ENCODE measurements at regions not wholly inside any gene's neighbourhood (a gene's known extent, or its start where the extent isn't known, plus 50 kb on each side); places are given as distances from the start of the nearest gene placed in this dataset.

GRCh38 chr3:191148131-191148530 is 50.9 kb upstream of the OSTN start:
- H3K36me3 Mint-ChIP-seq (ENCODE audit: low read depth), result no peaks in the 10 kb centered on the region
- H3K9me3 Mint-ChIP-seq, result peaks cover 2% of the 10 kb centered on the region
- no peak overlapping the region for H3K4me3 Mint-ChIP-seq
- H3K27me3 Mint-ChIP-seq (ENCODE audit: low read depth), result no peaks in the 10 kb centered on the region
- H3K4me1 Mint-ChIP-seq, result no peaks in the 10 kb centered on the region
- H3K27ac Mint-ChIP-seq, result peak overlapping the region in 1 of 3 experiments; percentile 71
- no peak for TF ChIP-seq CTCF (IDR thresholded peaks at IDR 0.05; ENCODE audit: unreplicated experiment in 3 of 3)

- Mint-ChIP-seq H3K9me3 (no peaks in the 10 kb centered on the region), H3K36me3 (ENCODE audit: low read depth) (no peaks in the 10 kb centered on the region), H3K27ac (no peak overlapping the region), H3K4me3 (no peak overlapping the region), H3K27me3 (ENCODE audit: low read depth) (no peaks in the 10 kb centered on the region), H3K4me1 (no peaks in the 10 kb centered on the region)
- no peak for TF ChIP-seq CTCF (IDR thresholded peaks at IDR 0.05; ENCODE audit: unreplicated experiment in 3 of 3)
These were observed 55.8 kb upstream of the OSTN start for GRCh38 chr3:191143224-191143623.

GRCh38 chr3:191141728-191142127 is 57.3 kb upstream of the OSTN start:
- no peak for TF ChIP-seq CTCF (IDR thresholded peaks at IDR 0.05; ENCODE audit: unreplicated experiment in 3 of 3)
- no peak overlapping the region for H3K27ac Mint-ChIP-seq
- H3K9me3 Mint-ChIP-seq, result no peaks in the 10 kb centered on the region
- H3K27me3 Mint-ChIP-seq (ENCODE audit: low read depth), result no peaks in the 10 kb centered on the region
- H3K4me3 Mint-ChIP-seq, result no peak overlapping the region
- H3K4me1 Mint-ChIP-seq, result no peaks in the 10 kb centered on the region
- no peaks in the 10 kb centered on the region for H3K36me3 Mint-ChIP-seq (ENCODE audit: low read depth)

- no peaks in the 10 kb centered on the region for H3K36me3 Mint-ChIP-seq (ENCODE audit: low read depth)
- no peak overlapping the region for H3K27ac Mint-ChIP-seq
- peaks cover 6% of the 10 kb centered on the region for H3K9me3 Mint-ChIP-seq
- H3K4me3 Mint-ChIP-seq, result no peak overlapping the region
- H3K4me1 Mint-ChIP-seq, result no peaks in the 10 kb centered on the region
- no peaks in the 10 kb centered on the region for H3K27me3 Mint-ChIP-seq (ENCODE audit: low read depth)
- TF ChIP-seq CTCF (IDR thresholded peaks at IDR 0.05; ENCODE audit: unreplicated experiment in 3 of 3), result no peak
These were observed 59.3 kb upstream of the OSTN start for GRCh38 chr3:191139736-191140135.

GRCh38 chr3:191138937-191139336 is 60.1 kb upstream of the OSTN start:
- Mint-ChIP-seq H3K36me3 (ENCODE audit: low read depth) (no peaks in the 10 kb centered on the region), H3K4me1 (no peaks in the 10 kb centered on the region), H3K27me3 (ENCODE audit: low read depth) (no peaks in the 10 kb centered on the region), H3K4me3 (no peak overlapping the region), H3K9me3 (peaks cover 6% of the 10 kb centered on the region), H3K27ac (no peak overlapping the region)
- no peak for TF ChIP-seq CTCF (IDR thresholded peaks at IDR 0.05; ENCODE audit: unreplicated experiment in 3 of 3)

GRCh38 chr3:191137708-191138107 is 61.3 kb upstream of the OSTN start:
- Mint-ChIP-seq H3K4me1 (no peaks in the 10 kb centered on the region), H3K27ac (no peak overlapping the region), H3K27me3 (ENCODE audit: low read depth) (no peaks in the 10 kb centered on the region), H3K9me3 (peaks cover 6% of the 10 kb centered on the region), H3K4me3 (no peak overlapping the region), H3K36me3 (ENCODE audit: low read depth) (no peaks in the 10 kb centered on the region)
- TF ChIP-seq CTCF (IDR thresholded peaks at IDR 0.05; ENCODE audit: unreplicated experiment in 3 of 3), result no peak

All from nephron (organoid).